Limb (tissue), 2 donors: ENCODE measurements at regions not wholly inside any gene's neighbourhood (a gene's known extent, or its start where the extent isn't known, plus 50 kb on each side); places are given as distances from the start of the nearest gene placed in this dataset.

Source experiments
- DNase-seq, 2 donors: peaks; one replicate each; pipeline ENCODE4 v3.0.0-alpha.2; 2016; ENCODE audit errors: extremely low spot score in 2 of 2

- no peak for DNase-seq
These were observed 198.5 kb upstream of the NEBL start for GRCh38 chr10:21095494-21096055.

- no peak for DNase-seq
These were observed 198.0 kb upstream of the NEBL start for GRCh38 chr10:21095073-21095472.

GRCh38 chr10:21092683-21093524 lies 195.8 kb upstream of the NEBL start:
- no peak for DNase-seq

- DNase-seq, result no peak
These were observed 193.5 kb upstream of the NEBL start for GRCh38 chr10:21090609-21091082.

- no peak for DNase-seq
These were observed 190.4 kb upstream of the NEBL start for GRCh38 chr10:21087476-21087875.

GRCh38 chr10:21084700-21085099 lies 187.6 kb upstream of the NEBL start:
- DNase-seq, result no peak

GRCh38 chr10:21083861-21084260 lies 186.8 kb upstream of the NEBL start:
- DNase-seq, result no peak

- no peak for DNase-seq
These were observed 185.1 kb upstream of the NEBL start for GRCh38 chr10:21082206-21082605.

GRCh38 chr10:21080261-21080660 lies 183.2 kb upstream of the NEBL start:
- DNase-seq, result no peak

GRCh38 chr10:21079330-21079658 lies 182.2 kb upstream of the NEBL start:
- no peak for DNase-seq

- DNase-seq, result peak; percentile 80
These were observed 181.6 kb upstream of the NEBL start for GRCh38 chr10:21078410-21079329.

GRCh38 chr10:21077681-21078080 lies 180.6 kb upstream of the NEBL start:
- DNase-seq, result no peak

- no peak for DNase-seq
These were observed 179.3 kb upstream of the NEBL start for GRCh38 chr10:21076381-21076780.

GRCh38 chr10:21075880-21076279 lies 178.8 kb upstream of the NEBL start:
- no peak for DNase-seq

- DNase-seq, result no peak
These were observed 174.0 kb upstream of the NEBL start for GRCh38 chr10:21071001-21071673.

- no peak for DNase-seq
These were observed 173.0 kb upstream of the NEBL start for GRCh38 chr10:21069929-21070700.

GRCh38 chr10:21069278-21069677 lies 172.2 kb upstream of the NEBL start:
- DNase-seq, result no peak

GRCh38 chr10:21068026-21068656 lies 171.0 kb upstream of the NEBL start:
- DNase-seq, result no peak

- DNase-seq, result no peak
These were observed 168.6 kb upstream of the NEBL start for GRCh38 chr10:21065621-21066248.

- no peak for DNase-seq
These were observed 164.9 kb upstream of the NEBL start for GRCh38 chr10:21061982-21062381.
